GM23338 (cell line): ENCODE measurements at regions not wholly inside any gene's neighbourhood (a gene's known extent, or its start where the extent isn't known, plus 50 kb on each side); places are given as distances from the start of the nearest gene placed in this dataset.

ENCODE experiments used
- ATAC-seq: fragments of 200-7000 bp; cut with Tn5 transposase; 3 replicates; pipeline ENCODE4 v1.9.1; 2020
- DNase-seq: peaks from one replicate; pipeline ENCODE4 v3.0.0-alpha.2; 2015; ENCODE audit warnings: low spot score
- H2AFZ ChIP-seq: fragments of 200-600 bp; sonication (generic); 2 replicates; pipeline ENCODE4 v1.8.0; 2016; ENCODE audit warnings: antibody characterized with exemption, mild to moderate bottlenecking, moderate library complexity
- H3F3A ChIP-seq: fragments of 200-600 bp; sonication (generic); replicated peaks from 2 replicates; pipeline ENCODE4 v1.8.0; 2017; ENCODE audit warnings: antibody characterized with exemption, mixed run types, low read depth
- H3K27ac ChIP-seq: fragments of 200-600 bp; sonication (generic); 2 replicates; pipeline ENCODE4 v1.6.1; 2016; ENCODE audit warnings: low read depth
- H3K27me3 ChIP-seq: fragments of 200-600 bp; sonication (generic); 2 replicates; pipeline ENCODE4 v1.8.0; 2016; ENCODE audit warnings: mild to moderate bottlenecking, mixed run types, moderate library complexity; ENCODE audit not compliant: insufficient read depth
- H3K36me3 ChIP-seq: fragments of 200-600 bp; sonication (generic); 2 replicates; pipeline ENCODE4 v1.8.0; 2016; ENCODE audit warnings: mild to moderate bottlenecking; ENCODE audit not compliant: insufficient read depth
- H3K4me1 ChIP-seq: fragments of 200-600 bp; sonication (generic); 2 replicates; pipeline ENCODE4 v1.8.0; 2016; ENCODE audit warnings: mild to moderate bottlenecking, moderate library complexity; ENCODE audit not compliant: insufficient read depth
- H3K4me2 ChIP-seq: fragments of 200-600 bp; sonication (generic); 2 replicates; pipeline ENCODE4 v1.7.1; 2017; ENCODE audit warnings: mixed run types
- H3K4me3 ChIP-seq: fragments of 200-600 bp; sonication (generic); 2 replicates; pipeline ENCODE4 v1.6.1; 2016; ENCODE audit warnings: mixed run types
- H3K79me2 ChIP-seq: fragments of 200-600 bp; sonication (generic); replicated peaks from 2 replicates; pipeline ENCODE4 v1.8.0; 2017; ENCODE audit warnings: mild to moderate bottlenecking; ENCODE audit not compliant: insufficient read depth
- H3K9me2 ChIP-seq: fragments of 200-600 bp; sonication (generic); 2 replicates; pipeline ENCODE4 v1.8.0; 2017; ENCODE audit not compliant: insufficient read depth
- H4K20me1 ChIP-seq: fragments of 200-600 bp; sonication (generic); replicated peaks from 2 replicates; pipeline ENCODE4 v1.8.0; 2017; ENCODE audit warnings: mild to moderate bottlenecking; ENCODE audit not compliant: insufficient read depth
- H3K27ac Mint-ChIP-seq: 2 replicates; pipeline ENCODE4 v1.8.0; 2020; ENCODE audit warnings: inconsistent platforms, mild to moderate bottlenecking, moderate library complexity, mixed read lengths
- H3K27me3 Mint-ChIP-seq: 3 replicates; pipeline ENCODE4 v1.8.0; 2022; ENCODE audit warnings: low read depth, mild to moderate bottlenecking, moderate library complexity, mixed read lengths, inconsistent platforms; ENCODE audit not compliant: insufficient read depth, poor library complexity
- H3K36me3 Mint-ChIP-seq: 3 replicates; pipeline ENCODE4 v1.8.0; 2021; ENCODE audit warnings: low read depth, mild to moderate bottlenecking, inconsistent platforms, moderate library complexity, mixed read lengths
- H3K4me1 Mint-ChIP-seq: 3 replicates; pipeline ENCODE4 v1.8.0; 2020; ENCODE audit warnings: mild to moderate bottlenecking, inconsistent platforms, mixed read lengths
- H3K4me3 Mint-ChIP-seq: 3 replicates; pipeline ENCODE4 v1.8.0; 2021; ENCODE audit warnings: moderate library complexity, mild to moderate bottlenecking, inconsistent platforms, mixed read lengths
- H3K9me3 Mint-ChIP-seq: 3 replicates; pipeline ENCODE4 v1.8.0; 2020; ENCODE audit warnings: moderate library complexity, mild to moderate bottlenecking, inconsistent platforms, mixed read lengths
- CREB1 ChIP-seq: fragments of 250-450 bp; sonication (Bioruptor Pico); IDR thresholded peaks from 2 replicates; pipeline ENCODE4 v1.5.0; 2020; ENCODE audit warnings: low read depth, mild to moderate bottlenecking, moderate library complexity
- ETS1 ChIP-seq: IDR thresholded peaks from 2 replicates; pipeline ENCODE4 v1.6.1; 2016; ENCODE audit warnings: antibody characterized with exemption
- EZH2 ChIP-seq: fragments of 200-600 bp; sonication (generic); IDR thresholded peaks from one replicate; pipeline ENCODE4 v1.8.0; 2017; ENCODE audit warnings: antibody characterized with exemption, mild to moderate bottlenecking, low read depth; ENCODE audit not compliant: unreplicated experiment
- EZH2phosphoT487 ChIP-seq: fragments of 200-600 bp; sonication (generic); IDR thresholded peaks from one replicate; pipeline ENCODE4 v1.8.1; 2018; ENCODE audit warnings: antibody characterized with exemption; ENCODE audit not compliant: unreplicated experiment
- JUNB ChIP-seq: IDR thresholded peaks from one replicate; pipeline ENCODE4 v1.6.1; 2016; ENCODE audit warnings: antibody characterized with exemption; ENCODE audit not compliant: unreplicated experiment
- NANOG ChIP-seq: IDR thresholded peaks from 2 replicates; pipeline ENCODE4 v1.6.1; 2016; ENCODE audit warnings: antibody characterized with exemption, borderline replicate concordance
- POLR2AphosphoS5 ChIP-seq: IDR thresholded peaks from 2 replicates; pipeline ENCODE4 v1.6.1; 2016; ENCODE audit warnings: antibody characterized with exemption, low read depth
- REST ChIP-seq: IDR thresholded peaks from one replicate; pipeline ENCODE4 v1.6.1; 2018; ENCODE audit warnings: antibody characterized with exemption; ENCODE audit not compliant: unreplicated experiment
- ZNF114 ChIP-seq: fragments of 250-450 bp; sonication (Bioruptor Pico); IDR thresholded peaks from 2 replicates; pipeline ENCODE4 v1.5.0; 2020; ENCODE audit warnings: mild to moderate bottlenecking, moderate library complexity
- ZNF331 ChIP-seq: fragments of 250-450 bp; sonication (Bioruptor Pico); IDR thresholded peaks from 2 replicates; pipeline ENCODE4 v1.5.0; 2020; ENCODE audit warnings: low read depth, mild to moderate bottlenecking, moderate library complexity
- ZNF462 ChIP-seq: fragments of 250-450 bp; sonication (Bioruptor Pico); IDR thresholded peaks from 2 replicates; pipeline ENCODE4 v1.5.0; 2020; ENCODE audit warnings: mild to moderate bottlenecking, moderate library complexity
- TF ChIP-seq, protein P1 (sequence below), 2 experiments: fragments of 200-600 bp in 1 of 2; sonication (generic) in 1 of 2; conservative IDR thresholded peaks; 2 replicates each; pipeline versions ENCODE4 v1.5.1 to v1.6.1; 2016 to 2017; ENCODE audit warnings: antibody characterized with exemption in 2 of 2, low read depth in 2 of 2, mild to moderate bottlenecking in 2 of 2, moderate library complexity in 1 of 2

DNA sequence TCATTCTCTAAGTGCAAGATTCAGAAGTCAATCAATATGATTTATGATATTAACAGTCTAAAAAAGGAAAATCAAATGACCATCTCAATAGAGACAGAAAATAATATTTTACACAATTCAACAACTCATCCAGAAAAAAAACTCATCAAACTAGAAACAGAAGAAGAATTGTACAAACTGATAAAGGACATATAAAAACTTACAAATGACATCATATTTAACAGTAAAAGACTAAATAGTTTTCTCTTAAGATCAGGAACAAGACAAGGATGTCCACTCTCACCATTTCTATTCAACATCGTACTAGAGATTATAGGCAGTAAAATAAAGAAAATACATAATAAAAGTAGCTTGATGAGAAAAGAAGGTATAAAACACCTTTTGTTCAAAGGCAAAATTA lies 527.3 kb downstream of the DACH1 start (continued):
- TF ChIP-seq EZH2phosphoT487 (no peak), JUNB (no peak), REST (no peak), ZNF331 (CRISPR knock-in tag) (no peak), ETS1 (no peak), EZH2 (no peak)

- no peak overlapping the region for H3K27ac Mint-ChIP-seq
- no peak for TF ChIP-seq ETS1
- TF ChIP-seq ZNF114 (CRISPR knock-in tag): no peak
- no peak for TF ChIP-seq EZH2
- TF ChIP-seq, protein P1, sequence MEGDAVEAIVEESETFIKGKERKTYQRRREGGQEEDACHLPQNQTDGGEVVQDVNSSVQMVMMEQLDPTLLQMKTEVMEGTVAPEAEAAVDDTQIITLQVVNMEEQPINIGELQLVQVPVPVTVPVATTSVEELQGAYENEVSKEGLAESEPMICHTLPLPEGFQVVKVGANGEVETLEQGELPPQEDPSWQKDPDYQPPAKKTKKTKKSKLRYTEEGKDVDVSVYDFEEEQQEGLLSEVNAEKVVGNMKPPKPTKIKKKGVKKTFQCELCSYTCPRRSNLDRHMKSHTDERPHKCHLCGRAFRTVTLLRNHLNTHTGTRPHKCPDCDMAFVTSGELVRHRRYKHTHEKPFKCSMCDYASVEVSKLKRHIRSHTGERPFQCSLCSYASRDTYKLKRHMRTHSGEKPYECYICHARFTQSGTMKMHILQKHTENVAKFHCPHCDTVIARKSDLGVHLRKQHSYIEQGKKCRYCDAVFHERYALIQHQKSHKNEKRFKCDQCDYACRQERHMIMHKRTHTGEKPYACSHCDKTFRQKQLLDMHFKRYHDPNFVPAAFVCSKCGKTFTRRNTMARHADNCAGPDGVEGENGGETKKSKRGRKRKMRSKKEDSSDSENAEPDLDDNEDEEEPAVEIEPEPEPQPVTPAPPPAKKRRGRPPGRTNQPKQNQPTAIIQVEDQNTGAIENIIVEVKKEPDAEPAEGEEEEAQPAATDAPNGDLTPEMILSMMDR (conservative IDR thresholded peaks at IDR 0.05; ENCODE audit: low read depth in 2 of 2): no peak
- TF ChIP-seq EZH2phosphoT487: no peak
- no peak for TF ChIP-seq NANOG
- no peak for TF ChIP-seq JUNB
- no peak for TF ChIP-seq CREB1 (CRISPR knock-in tag)
- TF ChIP-seq ZNF462 (CRISPR knock-in tag): no peak
- no peak for TF ChIP-seq POLR2AphosphoS5
Observed at GRCh38 chr13:71339005-71339404, 528.0 kb downstream of the DACH1 start.

More at GRCh38 chr13:71339005-71339404, 528.0 kb downstream of the DACH1 start:
- Mint-ChIP-seq H3K27me3 (no peaks in the 10 kb centered on the region), H3K36me3 (no peaks in the 10 kb centered on the region), H3K4me1 (no peaks in the 10 kb centered on the region), H3K9me3 (no peaks in the 10 kb centered on the region), H3K4me3 (no peak overlapping the region)
- H3K9me2 ChIP-seq: no peaks in the 10 kb centered on the region
- H3K79me2 ChIP-seq: no peaks in the 10 kb centered on the region
- ATAC-seq (no peak), DNase-seq (no peak)
- no peak overlapping the region for H3K4me3 ChIP-seq
- no peak overlapping the region for H2AFZ ChIP-seq
- H3K36me3 ChIP-seq: no peaks in the 10 kb centered on the region
- H3K27me3 ChIP-seq: no peaks in the 10 kb centered on the region
- no peak overlapping the region for H3K4me2 ChIP-seq
- H3F3A ChIP-seq: no peaks in the 10 kb centered on the region
- H3K4me1 ChIP-seq: no peaks in the 10 kb centered on the region
- no peak overlapping the region for H3K27ac ChIP-seq
- H4K20me1 ChIP-seq: no peaks in the 10 kb centered on the region
